ENCODE measurements at regions not wholly inside any gene's neighbourhood (a gene's known extent, or its start where the extent isn't known, plus 50 kb on each side); places are given as distances from the start of the nearest gene placed in this dataset.

DNA sequence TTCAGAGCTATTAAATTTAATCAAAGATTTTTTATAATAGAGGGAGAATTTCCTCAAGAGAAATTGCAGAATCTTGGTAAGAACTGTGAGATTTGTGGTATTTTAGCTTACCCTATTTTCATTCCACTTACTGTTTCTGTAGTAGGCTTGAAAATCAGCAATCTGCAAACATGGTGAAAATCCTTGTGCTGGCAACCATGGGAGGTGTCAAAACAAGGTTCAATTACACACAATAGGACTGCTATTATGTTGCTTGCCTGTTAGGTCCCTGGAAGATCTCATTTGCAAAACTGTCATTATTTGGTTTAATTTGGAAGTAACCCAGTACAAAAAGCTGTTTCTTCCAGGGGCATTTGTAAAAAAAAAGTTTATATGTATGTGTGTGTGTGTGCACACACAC, 662.8 kb upstream of the SLITRK6 start:
- no peak for DNase-seq (ENCODE audit: low spot score)
- no peaks in the 10 kb centered on the region for H3K9me3 Mint-ChIP-seq (ENCODE audit: low read depth)
- no peaks in the 10 kb centered on the region for H3K36me3 Mint-ChIP-seq (ENCODE audit: low read depth)
- no peak overlapping the region for H3K4me3 Mint-ChIP-seq (ENCODE audit: unreplicated experiment)
- H3K27ac Mint-ChIP-seq (ENCODE audit: unreplicated experiment) = no peak overlapping the region
- H3K27me3 Mint-ChIP-seq (ENCODE audit: low read depth) = no peaks in the 10 kb centered on the region
- no peaks in the 10 kb centered on the region for H3K4me1 Mint-ChIP-seq (ENCODE audit: low read depth)
- TF ChIP-seq, protein P1, sequence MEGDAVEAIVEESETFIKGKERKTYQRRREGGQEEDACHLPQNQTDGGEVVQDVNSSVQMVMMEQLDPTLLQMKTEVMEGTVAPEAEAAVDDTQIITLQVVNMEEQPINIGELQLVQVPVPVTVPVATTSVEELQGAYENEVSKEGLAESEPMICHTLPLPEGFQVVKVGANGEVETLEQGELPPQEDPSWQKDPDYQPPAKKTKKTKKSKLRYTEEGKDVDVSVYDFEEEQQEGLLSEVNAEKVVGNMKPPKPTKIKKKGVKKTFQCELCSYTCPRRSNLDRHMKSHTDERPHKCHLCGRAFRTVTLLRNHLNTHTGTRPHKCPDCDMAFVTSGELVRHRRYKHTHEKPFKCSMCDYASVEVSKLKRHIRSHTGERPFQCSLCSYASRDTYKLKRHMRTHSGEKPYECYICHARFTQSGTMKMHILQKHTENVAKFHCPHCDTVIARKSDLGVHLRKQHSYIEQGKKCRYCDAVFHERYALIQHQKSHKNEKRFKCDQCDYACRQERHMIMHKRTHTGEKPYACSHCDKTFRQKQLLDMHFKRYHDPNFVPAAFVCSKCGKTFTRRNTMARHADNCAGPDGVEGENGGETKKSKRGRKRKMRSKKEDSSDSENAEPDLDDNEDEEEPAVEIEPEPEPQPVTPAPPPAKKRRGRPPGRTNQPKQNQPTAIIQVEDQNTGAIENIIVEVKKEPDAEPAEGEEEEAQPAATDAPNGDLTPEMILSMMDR (IDR thresholded peaks at IDR 0.05) = no peak

DNA sequence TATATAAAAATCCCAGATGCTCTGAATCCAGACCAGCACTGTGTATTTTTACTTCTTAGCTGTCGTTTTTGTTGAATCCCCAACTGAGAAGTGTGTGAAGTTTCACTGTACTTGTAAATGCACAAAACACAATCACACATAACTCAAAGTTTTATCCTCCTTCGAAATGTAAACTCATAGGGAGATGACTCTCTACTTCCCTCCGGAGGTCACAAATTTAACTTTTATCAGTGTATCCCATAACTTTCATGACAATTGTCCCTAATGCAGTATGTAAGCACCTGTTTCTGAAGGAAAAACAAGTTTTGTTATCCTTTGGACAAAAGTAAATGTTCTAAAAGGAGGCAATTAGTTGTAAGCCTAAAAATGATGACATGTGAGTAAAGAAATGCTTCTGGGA, 665.0 kb upstream of the SLITRK6 start:
- peaks cover 5% of the 10 kb centered on the region for H3K9me3 Mint-ChIP-seq (ENCODE audit: low read depth)
- H3K4me1 Mint-ChIP-seq (ENCODE audit: low read depth) = no peaks in the 10 kb centered on the region
- H3K36me3 Mint-ChIP-seq (ENCODE audit: low read depth) = no peaks in the 10 kb centered on the region
- no peak overlapping the region for H3K4me3 Mint-ChIP-seq (ENCODE audit: unreplicated experiment)
- TF ChIP-seq, protein P1 (IDR thresholded peaks at IDR 0.05) = peak; percentile 67
- no peak overlapping the region for H3K27ac Mint-ChIP-seq (ENCODE audit: unreplicated experiment)
- peaks cover 3% of the 10 kb centered on the region for H3K27me3 Mint-ChIP-seq (ENCODE audit: low read depth)
- DNase-seq (ENCODE audit: low spot score) = no peak

DNA sequence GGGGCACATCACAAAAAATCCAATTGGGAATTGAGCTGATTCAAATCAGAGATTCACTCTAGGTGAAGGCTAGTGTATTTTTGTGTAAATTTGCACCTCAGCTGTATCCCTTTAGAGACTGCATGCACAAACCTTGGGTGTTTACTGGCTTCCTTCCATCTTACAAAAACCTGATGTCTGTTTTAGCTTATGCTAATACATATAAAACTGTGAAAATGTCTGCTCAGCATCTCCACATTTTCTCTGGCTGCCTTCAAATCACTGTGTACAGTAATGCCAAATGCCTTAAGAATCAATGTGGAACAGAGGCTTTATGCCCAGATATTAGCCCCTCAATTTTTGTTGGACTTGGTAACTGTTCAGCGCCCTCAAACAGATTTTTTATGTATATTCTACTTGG, 675.8 kb upstream of the SLITRK6 start:
- TF ChIP-seq, protein P1 (IDR thresholded peaks at IDR 0.05) = no peak
- Mint-ChIP-seq H3K4me1 (ENCODE audit: low read depth) (no peaks in the 10 kb centered on the region), H3K9me3 (ENCODE audit: low read depth) (no peaks in the 10 kb centered on the region), H3K4me3 (ENCODE audit: unreplicated experiment) (no peak overlapping the region), H3K27me3 (ENCODE audit: low read depth) (no peaks in the 10 kb centered on the region), H3K36me3 (ENCODE audit: low read depth) (no peaks in the 10 kb centered on the region), H3K27ac (ENCODE audit: unreplicated experiment) (no peak overlapping the region)
- DNase-seq (ENCODE audit: low spot score) = no peak

- no peaks in the 10 kb centered on the region for H3K4me1 Mint-ChIP-seq (ENCODE audit: low read depth)
- no peak overlapping the region for H3K27ac Mint-ChIP-seq (ENCODE audit: unreplicated experiment)
- no peak for DNase-seq (ENCODE audit: low spot score)
- no peaks in the 10 kb centered on the region for H3K9me3 Mint-ChIP-seq (ENCODE audit: low read depth)
- no peaks in the 10 kb centered on the region for H3K36me3 Mint-ChIP-seq (ENCODE audit: low read depth)
- TF ChIP-seq, protein P1 (IDR thresholded peaks at IDR 0.05) = no peak
- H3K27me3 Mint-ChIP-seq (ENCODE audit: low read depth) = no peaks in the 10 kb centered on the region
- H3K4me3 Mint-ChIP-seq (ENCODE audit: unreplicated experiment) = no peak overlapping the region
Measured at GRCh38 chr13:86476656-86477055, 677.4 kb upstream of the SLITRK6 start.

GRCh38 chr13:86486582-86486981, 687.4 kb upstream of the SLITRK6 start:
- Mint-ChIP-seq H3K4me3 (ENCODE audit: unreplicated experiment) (no peak overlapping the region), H3K36me3 (ENCODE audit: low read depth) (no peaks in the 10 kb centered on the region), H3K4me1 (ENCODE audit: low read depth) (no peaks in the 10 kb centered on the region), H3K27ac (ENCODE audit: unreplicated experiment) (no peak overlapping the region), H3K27me3 (ENCODE audit: low read depth) (peaks cover 17% of the 10 kb centered on the region), H3K9me3 (ENCODE audit: low read depth) (no peaks in the 10 kb centered on the region)
- TF ChIP-seq, protein P1 (IDR thresholded peaks at IDR 0.05) = no peak
- DNase-seq (ENCODE audit: low spot score) = no peak

All from chondrocyte (in vitro differentiated cells).